GM10266 (cell line): ENCODE measurements at regions not wholly inside any gene's neighbourhood (a gene's known extent, or its start where the extent isn't known, plus 50 kb on each side); places are given as distances from the start of the nearest gene placed in this dataset.

ENCODE experiments used
- DNase-seq: peaks from one replicate; pipeline ENCODE4 v3.0.0; 2012; ENCODE audit errors: extremely low spot score
- TF ChIP-seq, protein P1 (sequence below): IDR thresholded peaks from 2 replicates; pipeline ENCODE4 v1.5.1; 2012; ENCODE audit warnings: mild to moderate bottlenecking, low read depth; ENCODE audit not compliant: control insufficient read depth, insufficient read depth; ENCODE audit errors: missing control alignments

DNA sequence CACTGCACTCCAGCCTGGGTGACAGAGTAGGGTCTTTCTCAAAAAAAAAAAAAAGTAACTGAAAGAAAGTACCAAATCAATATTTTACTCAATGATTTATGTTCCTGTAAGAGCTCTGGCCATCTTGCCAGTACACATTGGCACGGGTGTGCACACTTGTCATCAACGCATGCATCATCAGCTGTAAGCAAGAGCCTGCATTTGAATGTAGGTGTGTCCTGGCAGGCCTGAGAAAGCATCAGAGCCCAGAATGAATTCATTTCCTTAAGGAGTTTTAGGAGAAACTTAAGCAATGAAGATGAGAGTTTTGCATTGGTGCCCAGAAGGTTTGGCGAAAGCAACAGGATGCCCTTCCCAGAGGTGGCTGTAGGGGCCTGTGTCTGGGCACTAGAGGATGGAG is 88.5 kb upstream of the FZD10 start:
- TF ChIP-seq, protein P1, sequence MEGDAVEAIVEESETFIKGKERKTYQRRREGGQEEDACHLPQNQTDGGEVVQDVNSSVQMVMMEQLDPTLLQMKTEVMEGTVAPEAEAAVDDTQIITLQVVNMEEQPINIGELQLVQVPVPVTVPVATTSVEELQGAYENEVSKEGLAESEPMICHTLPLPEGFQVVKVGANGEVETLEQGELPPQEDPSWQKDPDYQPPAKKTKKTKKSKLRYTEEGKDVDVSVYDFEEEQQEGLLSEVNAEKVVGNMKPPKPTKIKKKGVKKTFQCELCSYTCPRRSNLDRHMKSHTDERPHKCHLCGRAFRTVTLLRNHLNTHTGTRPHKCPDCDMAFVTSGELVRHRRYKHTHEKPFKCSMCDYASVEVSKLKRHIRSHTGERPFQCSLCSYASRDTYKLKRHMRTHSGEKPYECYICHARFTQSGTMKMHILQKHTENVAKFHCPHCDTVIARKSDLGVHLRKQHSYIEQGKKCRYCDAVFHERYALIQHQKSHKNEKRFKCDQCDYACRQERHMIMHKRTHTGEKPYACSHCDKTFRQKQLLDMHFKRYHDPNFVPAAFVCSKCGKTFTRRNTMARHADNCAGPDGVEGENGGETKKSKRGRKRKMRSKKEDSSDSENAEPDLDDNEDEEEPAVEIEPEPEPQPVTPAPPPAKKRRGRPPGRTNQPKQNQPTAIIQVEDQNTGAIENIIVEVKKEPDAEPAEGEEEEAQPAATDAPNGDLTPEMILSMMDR, result no peak
- no peak for DNase-seq

- DNase-seq, result no peak
- TF ChIP-seq, protein P1, result no peak
Observed at GRCh38 chr12:130074661-130075406, 87.4 kb upstream of the FZD10 start.

DNA sequence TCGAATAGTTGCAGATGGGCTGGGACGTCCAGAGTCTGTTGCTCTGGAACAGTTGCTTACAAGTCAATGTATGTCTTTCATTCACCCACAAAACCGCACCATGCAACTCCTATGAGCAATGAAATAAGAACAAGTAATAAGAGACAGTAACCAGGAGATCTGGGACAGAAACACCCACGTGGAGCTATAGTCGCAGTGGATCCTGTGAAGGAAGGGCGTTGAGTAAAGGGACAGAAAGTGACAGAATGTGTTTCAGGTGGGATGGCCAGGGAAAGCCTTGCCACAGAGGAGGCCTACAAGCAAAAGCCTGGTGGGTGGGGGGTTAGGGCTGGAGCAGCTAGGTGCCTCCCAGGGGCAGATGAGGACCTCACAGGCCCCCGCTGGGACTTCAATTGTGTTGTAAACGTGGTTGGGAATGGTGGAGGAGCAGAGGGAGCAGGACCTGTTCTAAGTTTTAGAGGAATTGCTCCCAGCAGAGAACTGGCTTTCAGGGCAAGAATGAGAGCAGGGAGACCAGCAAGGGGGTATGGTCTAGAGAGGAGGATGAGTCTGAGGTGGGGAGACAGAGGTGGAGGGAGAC is 86.7 kb upstream of the FZD10 start:
- DNase-seq, result no peak
- TF ChIP-seq, protein P1, result no peak

DNA sequence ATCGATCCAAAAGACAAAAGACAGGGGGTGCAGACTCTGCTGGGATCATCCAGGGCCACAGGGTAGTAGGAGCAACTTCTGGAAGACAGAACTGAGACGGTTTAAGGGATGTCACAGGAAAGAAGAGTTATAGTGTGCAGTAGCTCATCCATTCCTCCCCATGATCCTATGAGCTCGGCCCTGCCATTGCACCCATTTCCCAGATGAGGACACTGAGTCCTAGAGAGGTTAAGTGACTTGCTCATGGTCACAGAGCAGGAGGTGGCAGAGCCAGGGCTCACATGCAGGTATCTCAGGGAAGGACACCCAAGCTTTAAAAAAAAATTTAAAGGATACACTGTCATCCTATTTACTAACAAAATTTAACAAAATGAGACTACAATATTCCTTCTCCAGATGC is 86.1 kb upstream of the FZD10 start:
- TF ChIP-seq, protein P1, result no peak
- DNase-seq, result no peak

DNA sequence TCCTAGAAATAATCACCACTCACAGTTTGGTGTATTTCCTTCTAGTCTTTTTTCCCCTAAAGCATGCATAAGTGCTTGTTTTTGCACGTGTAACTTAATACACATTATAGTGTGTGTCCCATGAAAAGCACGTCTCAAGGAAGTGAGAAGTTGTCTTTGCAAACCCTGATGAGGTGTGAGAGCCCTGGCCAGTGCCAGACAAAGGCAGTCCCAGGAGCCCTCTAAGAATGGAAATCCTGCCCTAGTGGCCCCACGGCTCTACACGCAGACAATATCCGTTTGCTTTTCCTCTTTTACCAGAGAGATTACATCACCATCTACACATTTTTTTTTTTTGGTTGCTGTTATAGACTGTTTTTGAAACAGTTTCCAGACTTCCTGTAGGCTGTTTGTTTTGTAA is 85.5 kb upstream of the FZD10 start:
- no peak for DNase-seq
- TF ChIP-seq, protein P1, result no peak

DNA sequence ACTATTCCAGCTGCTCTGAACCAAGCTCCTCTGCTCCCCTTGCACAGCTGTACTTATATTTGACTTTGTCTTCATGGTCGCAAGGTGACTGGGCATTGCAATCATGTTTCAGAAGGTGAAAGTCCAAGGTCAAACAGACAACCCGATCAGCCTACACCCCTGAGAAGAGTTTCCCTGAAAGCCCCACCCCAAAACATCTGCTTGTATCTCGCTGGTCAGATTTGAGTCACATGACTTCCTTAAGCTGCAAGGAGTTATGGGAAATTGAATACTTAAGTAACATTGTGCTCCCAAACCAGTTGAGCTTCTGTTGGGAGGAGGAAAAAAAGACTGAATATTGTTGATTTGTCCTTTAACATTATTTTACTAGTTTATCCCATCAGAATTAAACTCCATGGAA is 83.4 kb upstream of the FZD10 start:
- TF ChIP-seq, protein P1, result no peak
- no peak for DNase-seq

DNA sequence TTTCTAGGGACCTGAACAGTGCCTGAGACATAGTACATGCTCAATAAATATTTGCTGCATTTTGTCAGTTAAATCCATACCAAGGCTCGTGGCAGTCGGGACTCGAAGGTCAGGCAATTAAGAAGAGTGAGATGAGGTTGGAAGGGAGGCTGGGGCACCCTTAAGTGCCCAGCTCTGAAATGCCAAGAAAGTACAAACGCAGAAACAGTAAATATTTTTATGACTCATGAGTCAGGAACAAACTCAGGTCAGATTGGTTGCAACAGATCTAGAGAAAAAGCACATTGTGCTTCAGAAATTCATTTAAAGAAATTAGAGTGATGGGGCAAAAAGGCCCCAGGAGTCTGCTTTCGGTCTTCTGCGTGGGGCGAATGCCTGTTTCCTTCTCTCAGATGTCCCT is 83.0 kb upstream of the FZD10 start:
- TF ChIP-seq, protein P1, result no peak
- no peak for DNase-seq
